ENCODE measurements at regions not wholly inside any gene's neighbourhood (a gene's known extent, or its start where the extent isn't known, plus 50 kb on each side); places are given as distances from the start of the nearest gene placed in this dataset.
A peak's percentile ranks its signal among the peaks of the same experiment; 100 is the strongest.

DNA sequence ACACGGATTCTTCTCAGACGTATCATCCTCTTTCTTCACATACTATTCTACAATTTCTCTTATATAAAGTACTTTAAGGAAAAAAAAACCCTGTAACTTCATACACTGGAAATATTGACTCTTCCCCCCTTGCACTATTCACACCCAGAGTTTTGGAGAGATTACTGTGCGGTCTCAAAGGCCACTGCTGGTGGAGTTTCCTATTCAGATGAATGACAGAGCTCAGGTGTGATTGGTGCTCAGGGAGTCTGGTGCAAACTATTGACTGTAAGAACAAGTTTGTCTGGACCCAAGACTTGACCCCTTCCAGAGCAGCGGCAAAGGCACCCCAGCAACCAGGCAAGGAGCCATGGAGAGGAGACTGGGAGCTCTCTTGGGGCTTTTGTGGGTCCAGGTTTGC is 187.5 kb upstream of the OR4E1 start (continued):
- TF ChIP-seq, protein P1, sequence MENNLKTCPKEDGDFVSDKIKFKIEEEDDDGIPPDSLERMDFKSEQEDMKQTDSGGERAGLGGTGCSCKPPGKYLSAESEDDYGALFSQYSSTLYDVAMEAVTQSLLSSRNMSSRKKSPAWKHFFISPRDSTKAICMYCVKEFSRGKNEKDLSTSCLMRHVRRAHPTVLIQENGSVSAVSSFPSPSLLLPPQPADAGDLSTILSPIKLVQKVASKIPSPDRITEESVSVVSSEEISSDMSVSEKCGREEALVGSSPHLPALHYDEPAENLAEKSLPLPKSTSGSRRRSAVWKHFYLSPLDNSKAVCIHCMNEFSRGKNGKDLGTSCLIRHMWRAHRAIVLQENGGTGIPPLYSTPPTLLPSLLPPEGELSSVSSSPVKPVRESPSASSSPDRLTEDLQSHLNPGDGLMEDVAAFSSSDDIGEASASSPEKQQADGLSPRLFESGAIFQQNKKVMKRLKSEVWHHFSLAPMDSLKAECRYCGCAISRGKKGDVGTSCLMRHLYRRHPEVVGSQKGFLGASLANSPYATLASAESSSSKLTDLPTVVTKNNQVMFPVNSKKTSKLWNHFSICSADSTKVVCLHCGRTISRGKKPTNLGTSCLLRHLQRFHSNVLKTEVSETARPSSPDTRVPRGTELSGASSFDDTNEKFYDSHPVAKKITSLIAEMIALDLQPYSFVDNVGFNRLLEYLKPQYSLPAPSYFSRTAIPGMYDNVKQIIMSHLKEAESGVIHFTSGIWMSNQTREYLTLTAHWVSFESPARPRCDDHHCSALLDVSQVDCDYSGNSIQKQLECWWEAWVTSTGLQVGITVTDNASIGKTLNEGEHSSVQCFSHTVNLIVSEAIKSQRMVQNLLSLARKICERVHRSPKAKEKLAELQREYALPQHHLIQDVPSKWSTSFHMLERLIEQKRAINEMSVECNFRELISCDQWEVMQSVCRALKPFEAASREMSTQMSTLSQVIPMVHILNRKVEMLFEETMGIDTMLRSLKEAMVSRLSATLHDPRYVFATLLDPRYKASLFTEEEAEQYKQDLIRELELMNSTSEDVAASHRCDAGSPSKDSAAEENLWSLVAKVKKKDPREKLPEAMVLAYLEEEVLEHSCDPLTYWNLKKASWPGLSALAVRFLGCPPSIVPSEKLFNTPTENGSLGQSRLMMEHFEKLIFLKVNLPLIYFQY (CRISPR knock-in tag; IDR thresholded peaks at IDR 0.05; ENCODE audit: borderline replicate concordance) = no peak

DNA sequence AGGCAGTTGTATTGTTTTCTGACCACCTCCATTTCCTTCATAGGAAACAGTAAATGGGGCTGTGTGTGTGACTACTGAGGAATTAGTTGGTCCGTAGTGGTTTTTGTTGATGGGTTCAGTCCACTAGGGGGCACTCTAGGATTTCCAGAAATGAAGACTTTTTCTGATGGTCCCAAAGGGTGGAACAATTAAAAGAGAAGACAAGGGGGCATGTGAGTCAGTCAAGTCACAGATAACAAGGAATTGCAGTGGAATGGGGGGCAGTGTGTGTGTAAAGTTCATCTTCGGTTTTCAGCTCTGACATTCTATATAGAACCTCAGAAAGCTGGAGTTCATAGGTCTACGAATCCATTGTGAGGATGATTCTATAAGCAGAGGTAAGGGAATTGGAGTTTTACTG is 186.6 kb upstream of the OR4E1 start:
- no peak overlapping the region for H3K9ac ChIP-seq (ENCODE audit: insufficient read depth, low read depth, low read length)
- no peak overlapping the region for H2AFZ ChIP-seq (ENCODE audit: low read length)
- TF ChIP-seq, protein P2, sequence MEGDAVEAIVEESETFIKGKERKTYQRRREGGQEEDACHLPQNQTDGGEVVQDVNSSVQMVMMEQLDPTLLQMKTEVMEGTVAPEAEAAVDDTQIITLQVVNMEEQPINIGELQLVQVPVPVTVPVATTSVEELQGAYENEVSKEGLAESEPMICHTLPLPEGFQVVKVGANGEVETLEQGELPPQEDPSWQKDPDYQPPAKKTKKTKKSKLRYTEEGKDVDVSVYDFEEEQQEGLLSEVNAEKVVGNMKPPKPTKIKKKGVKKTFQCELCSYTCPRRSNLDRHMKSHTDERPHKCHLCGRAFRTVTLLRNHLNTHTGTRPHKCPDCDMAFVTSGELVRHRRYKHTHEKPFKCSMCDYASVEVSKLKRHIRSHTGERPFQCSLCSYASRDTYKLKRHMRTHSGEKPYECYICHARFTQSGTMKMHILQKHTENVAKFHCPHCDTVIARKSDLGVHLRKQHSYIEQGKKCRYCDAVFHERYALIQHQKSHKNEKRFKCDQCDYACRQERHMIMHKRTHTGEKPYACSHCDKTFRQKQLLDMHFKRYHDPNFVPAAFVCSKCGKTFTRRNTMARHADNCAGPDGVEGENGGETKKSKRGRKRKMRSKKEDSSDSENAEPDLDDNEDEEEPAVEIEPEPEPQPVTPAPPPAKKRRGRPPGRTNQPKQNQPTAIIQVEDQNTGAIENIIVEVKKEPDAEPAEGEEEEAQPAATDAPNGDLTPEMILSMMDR (CRISPR knock-in tag; IDR thresholded peaks at IDR 0.05) = peak; percentile 42
- TF ChIP-seq, protein P3, sequence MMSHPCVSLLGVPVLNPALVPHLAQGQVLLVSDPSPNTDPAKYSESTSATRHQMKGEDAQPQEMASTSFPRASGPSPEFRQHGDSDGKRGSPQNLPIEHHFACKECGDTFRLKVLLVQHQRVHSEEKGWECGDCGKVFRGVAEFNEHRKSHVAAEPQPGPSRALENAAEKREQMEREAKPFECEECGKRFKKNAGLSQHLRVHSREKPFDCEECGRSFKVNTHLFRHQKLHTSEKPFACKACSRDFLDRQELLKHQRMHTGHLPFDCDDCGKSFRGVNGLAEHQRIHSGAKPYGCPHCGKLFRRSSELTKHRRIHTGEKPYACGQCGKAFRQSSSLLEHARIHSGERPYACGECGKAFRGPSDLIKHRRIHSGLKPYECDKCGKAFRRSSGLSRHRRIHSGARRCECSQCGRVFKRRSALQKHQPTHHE (CRISPR knock-in tag; IDR thresholded peaks at IDR 0.05; ENCODE audit: borderline replicate concordance) = no peak
- H3K79me2 ChIP-seq (ENCODE audit: insufficient read depth, low read length) = no peaks in the 10 kb centered on the region
- no peak overlapping the region for H3K27ac ChIP-seq (ENCODE audit: extremely low read length, insufficient read depth, low read length)
- BruUV-seq (replicated peaks) = no TSS peak
- H4K20me1 ChIP-seq (ENCODE audit: insufficient read depth, low read length) = no peaks in the 10 kb centered on the region
- ATAC-seq (peak; percentile 45; the same call in 2 of the 3 replicates), DNase-seq (ENCODE audit: low spot score) (peak; percentile 30), FAIRE-seq (peak; percentile 23)
- in situ Hi-C loops (cut with HindIII; ENCODE audit: extremely low pct_ligation_motif_present, low pct_unique_long_range_greater_than_20kb) (no loop called here), intact Hi-C loops (cut with micrococcal nuclease; ENCODE audit: unreplicated experiment) (no loop called here)
- no peak overlapping the region for H3K4me2 ChIP-seq (ENCODE audit: low read depth, low read length)
- 3% methylated on average over 3 of the region's 3 CpGs for WGBS (ENCODE audit: low lambda C conversion rate)
- CTCF ChIA-PET (ENCODE audit: low intra/inter-chr PET ratio, low total read pairs) = no interaction called here
- H3K9me3 ChIP-seq (ENCODE audit: low read length) = no peaks in the 10 kb centered on the region
- H3K27me3 ChIP-seq (ENCODE audit: control insufficient read depth in 1 of 2, insufficient read depth in 2 of 2, low read length in 2 of 2) = 0 out of 5 replicates have a peak, but pooled peaks cover 0 to 11% of the 10 kb centered on the region in 2 experiments
- H3K36me3 ChIP-seq (replicated peaks in 1 of 2; ENCODE audit: control insufficient read depth in 1 of 2, insufficient read depth in 2 of 2, low read length in 2 of 2) = no peaks in the 10 kb centered on the region
- POLR2A ChIA-PET = no interaction called here
- H3K4me1 ChIP-seq (ENCODE audit: insufficient read depth, low read length) = no peaks in the 10 kb centered on the region
- H3K4me3 ChIP-seq (replicated peaks in 1 of 3; ENCODE audit: insufficient read depth in 1 of 3, low read depth in 2 of 3, low read length in 3 of 3) = no peak overlapping the region

All from HepG2 (cell line).